H1 (cell line): ENCODE measurements at regions not wholly inside any gene's neighbourhood (a gene's known extent, or its start where the extent isn't known, plus 50 kb on each side); places are given as distances from the start of the nearest gene placed in this dataset.

Experiments
- CTCF ChIA-PET: fragments of 300-600 bp; sonication (Branson Sonifier 250); formaldehyde crosslinking; loops from one replicate; lab custom pipeline; 2021; ENCODE audit not compliant: partially characterized antibody; lab: Charles Lee
- POLR2A ChIA-PET: fragments of 300-600 bp; sonication (Branson Sonifier 250); formaldehyde crosslinking; loops from one replicate; lab custom pipeline; 2021; ENCODE audit warnings: inconsistent platforms; ENCODE audit not compliant: partially characterized antibody; lab: Charles Lee
- DNase-seq, 2 experiments: peaks; one replicate each; pipeline versions ENCODE4 v3.0.0 to v3.0.0-alpha.2; 2010 to 2022; ENCODE audit warnings: low spot score in 2 of 2, low read depth in 1 of 2, mixed read lengths in 1 of 2
- FAIRE-seq: peaks from 2 replicates; lab custom pipeline; 2011; peaks lifted over from hg19 to GRCh38; lab: Jason Lieb, UNC
- H2AFZ ChIP-seq: 2 replicates; pipeline ENCODE4 v1.8.1; 2012; ENCODE audit warnings: low read length, inconsistent platforms
- H2AK5ac ChIP-seq: 2 replicates; pipeline ENCODE4 v1.6.1; 2013; ENCODE audit warnings: low read depth, low read length
- H2BK120ac ChIP-seq: replicated peaks from 2 replicates; pipeline ENCODE3; 2013; ENCODE audit warnings: low read depth, low read length, inconsistent platforms
- H2BK12ac ChIP-seq: 2 replicates; pipeline ENCODE4 v1.6.1; 2013; ENCODE audit warnings: low read depth, low read length
- H2BK15ac ChIP-seq: 2 replicates; pipeline ENCODE4 v1.6.1; 2013; ENCODE audit warnings: low read length
- H2BK20ac ChIP-seq: 2 replicates; pipeline ENCODE4 v1.6.1; 2013; ENCODE audit warnings: low read length
- H2BK5ac ChIP-seq: 2 replicates; pipeline ENCODE4 v1.6.1; 2013; ENCODE audit warnings: low read depth, low read length
- H3K14ac ChIP-seq: 2 replicates; pipeline ENCODE4 v1.6.1; 2013; ENCODE audit warnings: inconsistent platforms; ENCODE audit not compliant: insufficient read length
- H3K18ac ChIP-seq: 2 replicates; pipeline ENCODE4 v1.6.1; 2013; ENCODE audit warnings: low read length; ENCODE audit errors: extremely low read depth
- H3K23ac ChIP-seq: 2 replicates; pipeline ENCODE4 v1.6.1; 2013; ENCODE audit warnings: inconsistent platforms; ENCODE audit not compliant: insufficient read length
- H3K23me2 ChIP-seq: 2 replicates; pipeline ENCODE4 v1.6.1; 2013; ENCODE audit warnings: low read depth, low read length
- H3K27ac ChIP-seq: 2 replicates; pipeline ENCODE4 v1.6.1; 2011; ENCODE audit warnings: low read depth, low read length, inconsistent platforms
- H3K27me3 ChIP-seq, 4 experiments: replicated peaks in 1 of 4; 1 replicate in 1 of 4; 2 replicates in 3 of 4; pipeline versions ENCODE4 v1.6.1 to v1.8.1; 2011 to 2013; ENCODE audit warnings: low read length in 3 of 4, mild to moderate bottlenecking in 3 of 4, inconsistent platforms in 2 of 4, mixed read lengths in 2 of 4, moderate library complexity in 1 of 4; ENCODE audit not compliant: control insufficient read depth in 3 of 4, insufficient read depth in 3 of 4; ENCODE audit errors: extremely low read depth in 1 of 4
- H3K36me3 ChIP-seq, 4 experiments: 2 replicates each; pipeline versions ENCODE4 v1.6.1 to v1.8.1; 2011 to 2013; ENCODE audit warnings: mild to moderate bottlenecking in 4 of 4, low read length in 3 of 4, moderate library complexity in 2 of 4, control low read depth in 1 of 4, inconsistent platforms in 1 of 4; ENCODE audit not compliant: insufficient read depth in 4 of 4, control insufficient read depth in 2 of 4
- H3K4ac ChIP-seq: replicated peaks from 2 replicates; pipeline ENCODE3; 2013; ENCODE audit warnings: low read length, low read depth, mixed read lengths, inconsistent platforms; ENCODE audit not compliant: insufficient read length
- H3K4me1 ChIP-seq, 4 experiments: replicated peaks in 1 of 4; 1 replicate in 1 of 4; 2 replicates in 3 of 4; pipeline versions ENCODE4 v1.6.1 to v1.8.1; 2011 to 2013; ENCODE audit warnings: low read length in 3 of 4, inconsistent platforms in 2 of 4, mixed read lengths in 1 of 4; ENCODE audit not compliant: insufficient read depth in 4 of 4, control insufficient read depth in 3 of 4
- H3K4me2 ChIP-seq, 2 experiments: 2 replicates each; pipeline versions ENCODE4 v1.6.1 to v1.8.1; 2011 to 2013; ENCODE audit warnings: low read depth in 2 of 2, low read length in 2 of 2, control low read depth in 1 of 2, inconsistent platforms in 1 of 2, mild to moderate bottlenecking in 1 of 2; ENCODE audit not compliant: insufficient read depth in 1 of 2
- H3K4me3 ChIP-seq, 4 experiments: fragments of 200-600, 300-600 bp in 1 of 4; sonication (generic), shearing (Covaris generic), sonication (Bioruptor Twin) in 1 of 4; 2 replicates each; pipeline versions ENCODE4 v1.5.1 to v1.8.1; 2011 to 2016; ENCODE audit warnings: low read length in 4 of 4, low read depth in 3 of 4, control low read depth in 2 of 4, inconsistent platforms in 2 of 4, mild to moderate bottlenecking in 2 of 4, mixed read lengths in 1 of 4, moderate library complexity in 1 of 4; ENCODE audit not compliant: insufficient read depth in 2 of 4; ENCODE audit errors: extremely low read depth in 1 of 4
- H3K56ac ChIP-seq: replicated peaks from 2 replicates; pipeline ENCODE3; 2013; ENCODE audit warnings: low read depth, mild to moderate bottlenecking, mixed read lengths, low read length, inconsistent platforms; ENCODE audit not compliant: insufficient read length
- H3K79me1 ChIP-seq: 2 replicates; pipeline ENCODE4 v1.6.1; 2013; ENCODE audit warnings: low read depth, low read length, control low read depth
- H3K79me2 ChIP-seq, 2 experiments: 2 replicates each; pipeline versions ENCODE4 v1.6.1 to v1.8.1; 2012 to 2013; ENCODE audit warnings: low read length in 2 of 2, mild to moderate bottlenecking in 2 of 2, inconsistent platforms in 1 of 2; ENCODE audit not compliant: insufficient read depth in 2 of 2, control insufficient read depth in 1 of 2
- H3K9ac ChIP-seq, 4 experiments: replicated peaks in 1 of 4; 1 replicate in 1 of 4; 2 replicates in 3 of 4; pipeline versions ENCODE4 v1.6.1 to v1.8.1; 2011 to 2013; ENCODE audit warnings: low read depth in 3 of 4, low read length in 3 of 4, control low read depth in 2 of 4, mild to moderate bottlenecking in 2 of 4, moderate library complexity in 2 of 4, inconsistent platforms in 1 of 4; ENCODE audit errors: extremely low read depth in 1 of 4
- H3K9me3 ChIP-seq, 2 experiments: 2 replicates each; pipeline versions ENCODE4 v1.6.1 to v1.8.1; 2012 to 2013; ENCODE audit warnings: mild to moderate bottlenecking in 2 of 2, moderate library complexity in 2 of 2, control low read depth in 1 of 2, inconsistent platforms in 1 of 2, low read depth in 1 of 2, low read length in 1 of 2, mixed read lengths in 1 of 2; ENCODE audit not compliant: insufficient read depth in 2 of 2
- H4K20me1 ChIP-seq, 2 experiments: replicated peaks in 1 of 2; 2 replicates each; pipeline versions ENCODE3 to v1.8.1; 2011 to 2013; ENCODE audit warnings: inconsistent platforms in 2 of 2, low read length in 2 of 2, mild to moderate bottlenecking in 1 of 2; ENCODE audit not compliant: insufficient read depth in 2 of 2, control insufficient read depth in 1 of 2
- H4K5ac ChIP-seq: 2 replicates; pipeline ENCODE4 v1.6.1; 2013; ENCODE audit warnings: low read length, low read depth, mixed read lengths, inconsistent platforms; ENCODE audit not compliant: insufficient read length
- H4K8ac ChIP-seq: 2 replicates; pipeline ENCODE4 v1.8.0; 2013; ENCODE audit warnings: mild to moderate bottlenecking, moderate library complexity, low read length, inconsistent platforms; ENCODE audit not compliant: insufficient read depth; ENCODE audit errors: extremely low read depth
- H4K91ac ChIP-seq: replicated peaks from 2 replicates; pipeline ENCODE3; 2013; ENCODE audit warnings: low read length, mixed read lengths, inconsistent platforms; ENCODE audit not compliant: insufficient read length
- ATF2 ChIP-seq: IDR thresholded peaks from 2 replicates; pipeline ENCODE4 v1.6.1; 2012; ENCODE audit warnings: low read length, inconsistent platforms
- CHD2 ChIP-seq: IDR thresholded peaks from 2 replicates; pipeline ENCODE4 v1.6.1; 2012; ENCODE audit warnings: low read length, improper control_type of control experiment
- CTCF ChIP-seq, 3 experiments: IDR thresholded peaks; 1 replicate in 2 of 3; 2 replicates in 1 of 3; pipeline versions ENCODE4 v1.5.1 to v1.6.1; 2011; ENCODE audit warnings: low read length in 3 of 3, mild to moderate bottlenecking in 3 of 3, inconsistent platforms in 2 of 3, low read depth in 1 of 3, moderate library complexity in 1 of 3; ENCODE audit not compliant: insufficient read depth in 1 of 3; ENCODE audit errors: control extremely low read depth in 1 of 3
- EGR1 ChIP-seq: IDR thresholded peaks from 2 replicates; pipeline ENCODE4 v1.6.1; 2011; ENCODE audit warnings: low read depth, low read length, borderline replicate concordance
- JUND ChIP-seq: IDR thresholded peaks from 2 replicates; pipeline ENCODE4 v1.6.1; 2011; ENCODE audit warnings: mild to moderate bottlenecking, improper control_type of control experiment, low read length
- KDM1A ChIP-seq: fragments of 200-600, 300-600 bp; sonication (generic); IDR thresholded peaks from 2 replicates; pipeline ENCODE4 v1.7.1; 2016; ENCODE audit warnings: mild to moderate bottlenecking, low read length, borderline replicate concordance
- NANOG ChIP-seq: IDR thresholded peaks from 2 replicates; pipeline ENCODE4 v1.6.1; 2011; ENCODE audit warnings: low read length, low read depth, mild to moderate bottlenecking, inconsistent platforms; ENCODE audit not compliant: insufficient read depth, poor library complexity, severe bottlenecking
- NRF1 ChIP-seq: IDR thresholded peaks from 2 replicates; pipeline ENCODE4 v1.6.1; 2011; ENCODE audit warnings: mild to moderate bottlenecking, low read depth, low read length, improper control_type of control experiment
- POLR2A ChIP-seq, 2 experiments: IDR thresholded peaks; 1 replicate in 1 of 2; 2 replicates in 1 of 2; pipeline ENCODE4 v1.6.1; 2011; ENCODE audit warnings: low read depth in 2 of 2, low read length in 2 of 2, mild to moderate bottlenecking in 2 of 2; ENCODE audit errors: control extremely low read depth in 1 of 2
- SRF ChIP-seq: IDR thresholded peaks from 2 replicates; pipeline ENCODE4 v1.6.1; 2011; ENCODE audit warnings: mild to moderate bottlenecking, low read depth, low read length, moderate library complexity
- ZNF274 ChIP-seq: IDR thresholded peaks from 2 replicates; pipeline ENCODE4 v1.7.0; 2012; ENCODE audit warnings: low read length, borderline replicate concordance; ENCODE audit errors: extremely low read depth
- WGBS, 2 experiments: shearing (Covaris generic) in 1 of 2; methylation state at CpG; one replicate each; pipeline versions ENCODE4 v1.1.6 to v1.1.7; 2013 to 2015; ENCODE audit warnings: low lambda C conversion rate in 2 of 2, mixed read lengths in 2 of 2, inconsistent platforms in 1 of 2, low coverage in 1 of 2, missing lambda C conversion rate in 1 of 2; ENCODE audit not compliant: insufficient replicate concordance in 2 of 2, insufficient coverage in 1 of 2, insufficient read length in 1 of 2; ENCODE audit errors: extremely low coverage in 1 of 2, missing lambda C conversion rate in 1 of 2; 5-methylcytosine and 5-hydroxymethylcytosine counted together

- Histone ChIP-seq H2AFZ (no peak overlapping the region), H2BK12ac (no peak overlapping the region), H3K23me2 (no peaks in the 10 kb centered on the region), H3K4me3 (no peak overlapping the region), H3K9me3 (no peaks in the 10 kb centered on the region), H2AK5ac (no peak overlapping the region), H3K23ac (no peak overlapping the region), H2BK20ac (no peak overlapping the region), H2BK15ac (no peak overlapping the region), H2BK5ac (no peak overlapping the region), H3K36me3 (no peaks in the 10 kb centered on the region), H4K8ac (no peak overlapping the region), H3K79me1 (no peaks in the 10 kb centered on the region), H4K91ac (no peak overlapping the region), H3K9ac (no peak overlapping the region), H4K5ac (no peak overlapping the region), H3K27me3 (peaks cover 0 to 1% (median 0%) of the 10 kb centered on the region in 4 experiments; a peak in 1 of 7 replicates), H3K4me2 (no peak overlapping the region), H2BK120ac (no peak overlapping the region), H3K4ac (no peak overlapping the region), H3K79me2 (no peaks in the 10 kb centered on the region), H3K18ac (no peak overlapping the region), H3K14ac (no peak overlapping the region), H3K4me1 (peaks cover 0 to 2% (median under 1%) of the 10 kb centered on the region in 4 experiments; a peak in 1 of 7 replicates), H3K27ac (no peak overlapping the region), H4K20me1 (no peaks in the 10 kb centered on the region), H3K56ac (no peak overlapping the region)
- FAIRE-seq (no peak), DNase-seq (no peak)
- 86% methylated on average over 1 of the region's 1 CpG; no CpG with 5 or more reads in 1 of the 2 experiments for WGBS, 2 experiments
- POLR2A ChIA-PET, result no interaction called here
- CTCF ChIA-PET, result interaction anchor here (0.9 kb wide), 1 partner anchor 14 kb away, joined by 3 read pairs; no protein-coding TSS in a partner anchor
- TF ChIP-seq CTCF (IDR thresholded peaks at IDR 0.05; ENCODE audit: control extremely low read depth in 1 of 3, insufficient read depth in 1 of 3, low read depth in 1 of 3, low read length in 3 of 3) (no peak), SRF (no peak), JUND (no peak), KDM1A (no peak), NANOG (no peak), ZNF274 (no peak), EGR1 (no peak), CHD2 (no peak), ATF2 (no peak), POLR2A (IDR thresholded peaks at IDR 0.05; ENCODE audit: control extremely low read depth in 1 of 2, low read depth in 2 of 2, low read length in 2 of 2) (no peak), NRF1 (no peak)
Measured at GRCh38 chr2:150228936-150229335, 258.5 kb downstream of the RND3 start.
